ENCODE measurements at regions not wholly inside any gene's neighbourhood (a gene's known extent, or its start where the extent isn't known, plus 50 kb on each side); places are given as distances from the start of the nearest gene placed in this dataset.

- TF ChIP-seq CTCF (IDR thresholded peaks at IDR 0.05) = no peak
- no peak for TF ChIP-seq POLR2A (IDR thresholded peaks at IDR 0.05)
- no peak for TF ChIP-seq EP300 (IDR thresholded peaks at IDR 0.05)
- TF ChIP-seq POLR2AphosphoS5 (IDR thresholded peaks at IDR 0.05) = no peak
Observed at GRCh38 chr4:17063888-17064287, 165.4 kb upstream of the LDB2 start.

Measured in stomach (tissue), 4 donors.